ENCODE measurements at regions not wholly inside any gene's neighbourhood (a gene's known extent, or its start where the extent isn't known, plus 50 kb on each side); places are given as distances from the start of the nearest gene placed in this dataset.

DNA sequence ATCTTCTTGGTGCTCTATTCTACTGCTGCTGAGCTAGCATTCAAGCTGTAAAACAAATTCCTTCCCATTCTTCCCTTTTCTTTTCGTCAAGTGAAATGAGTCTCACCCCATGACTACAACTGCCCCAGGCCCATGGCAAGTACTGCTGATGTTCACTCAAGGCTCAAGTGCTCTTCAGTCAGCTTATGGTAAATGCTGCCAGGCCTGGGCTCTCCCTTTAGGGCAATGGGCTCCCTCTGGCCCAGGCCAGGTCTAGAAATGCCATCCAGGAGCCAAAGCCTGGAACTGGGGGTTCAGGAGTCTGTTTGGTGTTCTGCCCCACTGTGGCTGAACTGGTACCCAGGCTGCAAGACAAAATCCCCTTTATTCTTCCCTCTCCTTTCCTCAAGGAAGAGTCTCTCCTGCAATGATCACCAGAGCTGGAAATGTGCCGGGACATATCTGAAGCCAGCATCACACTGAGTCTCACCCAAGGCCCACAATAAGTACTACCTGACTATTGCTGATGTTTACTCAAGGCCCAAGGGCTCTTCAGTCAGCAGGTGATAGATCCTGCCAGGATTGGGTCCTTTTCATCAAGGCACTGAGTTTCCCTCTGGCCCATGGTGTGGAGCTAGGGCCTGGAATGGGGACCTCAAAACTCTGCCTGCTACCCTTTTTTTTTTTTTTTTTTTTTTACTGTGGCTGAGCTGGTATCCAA lies 205.0 kb upstream of the STAC start:
- no peak overlapping the region for H3K4me2 ChIP-seq (ENCODE audit: low read depth, low read length, poor library complexity, severe bottlenecking)
- no peaks in the 10 kb centered on the region for H3F3A ChIP-seq (ENCODE audit: low read depth)
- H2AFZ ChIP-seq (ENCODE audit: low read length) = no peak overlapping the region
- no peaks in the 10 kb centered on the region for H3K79me2 ChIP-seq (ENCODE audit: insufficient read depth, low read length)
- no peak overlapping the region for H3K4me3 ChIP-seq (ENCODE audit: low read length, poor library complexity, severe bottlenecking)
- TF ChIP-seq EZH2phosphoT487 (IDR thresholded peaks at IDR 0.05; ENCODE audit: borderline replicate concordance) (no peak), CTCF (conservative IDR thresholded peaks at IDR 0.05; ENCODE audit: low read length) (no peak)
- H3K4me1 ChIP-seq (ENCODE audit: insufficient read depth, low read length, poor library complexity, severe bottlenecking) = peaks cover 26% of the 10 kb centered on the region
- no peaks in the 10 kb centered on the region for H4K20me1 ChIP-seq (ENCODE audit: insufficient read depth, low read length, poor library complexity, severe bottlenecking)
- H3K36me3 ChIP-seq (ENCODE audit: insufficient read depth, low read length) = no peaks in the 10 kb centered on the region
- H3K9me2 ChIP-seq (replicated peaks; ENCODE audit: low read depth, low read length) = no peaks in the 10 kb centered on the region
- no peak overlapping the region for H3K9ac ChIP-seq (ENCODE audit: low read depth, low read length, poor library complexity, severe bottlenecking)
- no peaks in the 10 kb centered on the region for H3K9me3 ChIP-seq (ENCODE audit: insufficient read depth, low read depth, low read length)
- no peaks in the 10 kb centered on the region for H3K27me3 ChIP-seq (ENCODE audit: insufficient read depth, low read length, poor library complexity, severe bottlenecking)

DNA sequence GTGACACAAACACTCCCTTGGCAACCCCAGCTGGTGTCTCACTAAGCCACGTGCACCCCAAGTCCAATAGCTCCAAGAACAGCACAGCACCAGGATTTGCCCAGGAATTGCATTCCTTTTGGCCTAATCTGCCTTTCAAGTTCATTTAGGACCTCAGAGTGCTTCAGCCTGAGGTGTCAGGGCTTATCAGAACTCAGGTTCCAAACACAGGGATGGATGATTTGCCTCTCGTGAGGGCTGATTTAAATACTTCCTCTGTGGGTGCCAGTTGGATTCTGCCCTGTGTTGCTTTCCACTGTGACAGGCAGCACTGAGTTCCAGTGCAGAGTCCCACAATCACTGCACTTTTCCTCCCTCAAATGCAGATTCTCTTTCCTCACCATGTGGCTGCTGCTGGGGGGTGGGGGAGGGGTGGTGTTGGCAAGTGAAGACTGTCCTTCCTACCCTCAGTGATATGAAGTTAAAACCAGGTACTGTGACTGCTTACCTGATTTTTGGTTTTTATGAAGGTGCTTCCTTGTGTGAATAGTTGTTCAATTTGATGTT lies 204.3 kb upstream of the STAC start:
- no peak overlapping the region for H3K4me2 ChIP-seq (ENCODE audit: low read depth, low read length, poor library complexity, severe bottlenecking)
- no peak overlapping the region for H3K9ac ChIP-seq (ENCODE audit: low read depth, low read length, poor library complexity, severe bottlenecking)
- no peaks in the 10 kb centered on the region for H3K79me2 ChIP-seq (ENCODE audit: insufficient read depth, low read length)
- H3F3A ChIP-seq (ENCODE audit: low read depth) = no peaks in the 10 kb centered on the region
- H3K36me3 ChIP-seq (ENCODE audit: insufficient read depth, low read length) = no peaks in the 10 kb centered on the region
- no peaks in the 10 kb centered on the region for H4K20me1 ChIP-seq (ENCODE audit: insufficient read depth, low read length, poor library complexity, severe bottlenecking)
- H3K9me2 ChIP-seq (replicated peaks; ENCODE audit: low read depth, low read length) = no peaks in the 10 kb centered on the region
- H3K4me1 ChIP-seq (ENCODE audit: insufficient read depth, low read length, poor library complexity, severe bottlenecking) = peaks cover 25% of the 10 kb centered on the region
- H3K9me3 ChIP-seq (ENCODE audit: insufficient read depth, low read depth, low read length) = no peaks in the 10 kb centered on the region
- no peaks in the 10 kb centered on the region for H3K27me3 ChIP-seq (ENCODE audit: insufficient read depth, low read length, poor library complexity, severe bottlenecking)
- no peak for TF ChIP-seq CTCF (conservative IDR thresholded peaks at IDR 0.05; ENCODE audit: low read length)
- TF ChIP-seq EZH2phosphoT487 (IDR thresholded peaks at IDR 0.05; ENCODE audit: borderline replicate concordance) = no peak
- no peak overlapping the region for H3K4me3 ChIP-seq (ENCODE audit: low read length, poor library complexity, severe bottlenecking)
- no peak overlapping the region for H2AFZ ChIP-seq (ENCODE audit: low read length)

DNA sequence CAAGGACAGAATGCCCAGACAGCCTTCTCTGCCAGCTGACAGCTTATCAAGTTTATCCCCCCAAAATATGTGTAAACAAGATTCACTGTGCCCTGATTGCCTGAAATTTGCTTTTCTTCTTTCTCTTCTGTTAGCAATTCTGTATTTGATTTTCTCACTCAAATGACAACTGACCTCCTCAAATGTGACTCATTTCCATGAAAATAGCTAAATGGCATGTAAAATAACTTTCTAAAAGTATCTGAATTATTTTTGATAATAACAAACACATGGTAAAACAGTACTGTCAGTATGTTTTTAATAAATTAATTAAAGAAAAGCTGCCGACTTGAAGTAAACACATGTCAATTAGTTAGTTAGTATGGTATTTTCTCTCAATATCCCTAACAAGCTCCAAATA lies 202.3 kb upstream of the STAC start:
- H4K20me1 ChIP-seq (ENCODE audit: insufficient read depth, low read length, poor library complexity, severe bottlenecking) = no peaks in the 10 kb centered on the region
- no peaks in the 10 kb centered on the region for H3K9me3 ChIP-seq (ENCODE audit: insufficient read depth, low read depth, low read length)

More for the DNA sequence above, 202.3 kb upstream of the STAC start:
- TF ChIP-seq CTCF (conservative IDR thresholded peaks at IDR 0.05; ENCODE audit: low read length) (no peak), EZH2phosphoT487 (IDR thresholded peaks at IDR 0.05; ENCODE audit: borderline replicate concordance) (no peak)
- H3K4me1 ChIP-seq (ENCODE audit: insufficient read depth, low read length, poor library complexity, severe bottlenecking) = peaks cover 25% of the 10 kb centered on the region
- no peaks in the 10 kb centered on the region for H3K27me3 ChIP-seq (ENCODE audit: insufficient read depth, low read length, poor library complexity, severe bottlenecking)
- H3K4me2 ChIP-seq (ENCODE audit: low read depth, low read length, poor library complexity, severe bottlenecking) = no peak overlapping the region
- H3K79me2 ChIP-seq (ENCODE audit: insufficient read depth, low read length) = no peaks in the 10 kb centered on the region
- no peak overlapping the region for H2AFZ ChIP-seq (ENCODE audit: low read length)
- H3F3A ChIP-seq (ENCODE audit: low read depth) = no peaks in the 10 kb centered on the region
- no peaks in the 10 kb centered on the region for H3K36me3 ChIP-seq (ENCODE audit: insufficient read depth, low read length)
- H3K9me2 ChIP-seq (replicated peaks; ENCODE audit: low read depth, low read length) = no peaks in the 10 kb centered on the region
- no peak overlapping the region for H3K9ac ChIP-seq (ENCODE audit: low read depth, low read length, poor library complexity, severe bottlenecking)
- no peak overlapping the region for H3K4me3 ChIP-seq (ENCODE audit: low read length, poor library complexity, severe bottlenecking)
